NCI-H82 treated with DMSO at 0.1 percent for 48 hours (cell line): ENCODE measurements at regions not wholly inside any gene's neighbourhood (a gene's known extent, or its start where the extent isn't known, plus 50 kb on each side); places are given as distances from the start of the nearest gene placed in this dataset.

Source experiments
- DNase-seq: peaks from one replicate; lab custom pipeline; 2025; ENCODE audit not compliant: unreplicated experiment; lab: John Stamatoyannopoulos, UW

DNA sequence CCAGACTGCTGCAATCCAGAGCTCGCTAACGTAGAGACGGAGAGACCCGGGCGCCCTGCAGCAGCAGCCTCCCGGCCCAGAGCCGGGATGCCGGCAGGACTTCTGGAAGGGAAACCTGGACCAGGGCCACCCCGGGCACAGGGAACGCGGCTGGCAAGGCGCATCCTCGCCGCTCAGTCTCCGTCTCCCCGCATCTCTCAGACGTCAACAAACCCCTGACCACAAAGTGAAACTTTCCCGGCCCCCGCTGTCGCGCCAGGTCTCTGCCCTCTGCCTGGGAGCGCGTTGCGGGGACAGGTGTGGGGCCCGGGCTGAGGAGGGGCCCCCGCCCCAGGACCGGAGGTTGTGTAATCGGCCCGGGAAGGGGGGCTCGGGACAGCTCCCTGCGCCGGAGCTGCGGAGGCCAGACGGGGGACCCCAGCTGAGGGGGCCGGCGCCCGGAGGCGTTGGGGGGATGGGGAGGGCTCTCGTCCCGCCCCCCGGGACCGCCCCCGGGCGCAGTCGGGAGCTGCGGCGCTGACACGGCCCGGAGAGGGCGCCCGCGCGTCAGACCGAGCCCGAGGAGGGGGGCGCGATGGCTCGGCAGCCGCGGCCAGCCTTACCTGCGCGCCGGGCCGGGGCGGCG, 116.6 kb upstream of the HIVEP3 start:
- DNase-seq: peak; percentile 11

DNA sequence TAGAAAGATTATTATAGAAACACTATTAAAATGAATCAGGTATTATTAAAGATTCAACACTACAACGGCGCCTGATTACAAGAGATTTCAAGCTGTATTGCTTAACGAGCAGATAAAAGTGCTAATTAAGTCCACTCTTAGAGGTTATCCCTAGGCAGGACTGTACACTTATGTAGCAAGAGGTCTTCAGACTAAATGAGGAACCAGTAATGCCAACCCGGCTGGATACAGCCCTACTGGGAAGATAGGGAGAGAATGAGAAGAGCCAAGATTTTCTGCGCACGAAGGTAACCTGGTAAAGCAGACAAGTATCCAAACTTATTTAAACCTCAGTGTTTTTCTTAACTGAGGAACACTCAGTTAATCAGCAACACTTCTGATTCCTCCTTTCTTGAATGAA, 115.7 kb upstream of the HIVEP3 start:
- no peak for DNase-seq

DNA sequence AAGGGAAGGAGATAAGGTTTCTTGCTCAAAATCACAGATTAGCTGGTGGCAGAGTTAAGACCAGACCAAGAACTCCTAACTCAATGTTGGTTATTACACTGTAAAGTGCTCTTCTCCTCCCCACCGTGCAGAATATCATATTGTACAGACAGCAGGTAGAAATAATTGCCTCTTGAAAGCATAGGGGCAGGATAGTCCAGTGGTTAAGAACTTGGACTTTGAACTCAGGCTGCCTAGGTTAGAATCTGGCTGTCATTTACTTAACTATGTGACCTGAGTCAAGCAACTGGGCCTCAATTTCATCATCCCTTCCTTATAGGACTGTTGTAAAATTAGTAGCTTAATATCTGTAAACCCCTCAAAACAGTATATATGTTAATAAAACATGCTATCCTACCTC, 114.9 kb upstream of the HIVEP3 start:
- DNase-seq: no peak

DNA sequence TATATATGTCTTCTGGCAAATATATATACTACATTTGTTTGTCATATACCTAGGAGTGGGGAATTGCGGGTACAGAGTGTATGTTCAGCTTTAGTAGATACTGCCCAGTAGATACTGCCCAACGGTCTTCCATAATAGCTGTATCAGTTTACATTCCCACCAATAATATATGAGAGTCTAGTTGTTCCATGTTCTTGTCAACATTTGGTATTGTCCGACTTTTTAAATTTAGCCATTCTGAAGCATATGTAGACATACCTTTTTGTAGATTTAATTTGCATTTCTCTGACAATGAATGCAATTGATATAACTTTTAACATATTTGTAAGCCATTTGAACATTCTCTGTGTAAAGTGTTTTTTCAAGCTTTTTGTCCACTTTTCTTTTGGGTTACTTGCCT, 99.0 kb upstream of the HIVEP3 start:
- no peak for DNase-seq

DNA sequence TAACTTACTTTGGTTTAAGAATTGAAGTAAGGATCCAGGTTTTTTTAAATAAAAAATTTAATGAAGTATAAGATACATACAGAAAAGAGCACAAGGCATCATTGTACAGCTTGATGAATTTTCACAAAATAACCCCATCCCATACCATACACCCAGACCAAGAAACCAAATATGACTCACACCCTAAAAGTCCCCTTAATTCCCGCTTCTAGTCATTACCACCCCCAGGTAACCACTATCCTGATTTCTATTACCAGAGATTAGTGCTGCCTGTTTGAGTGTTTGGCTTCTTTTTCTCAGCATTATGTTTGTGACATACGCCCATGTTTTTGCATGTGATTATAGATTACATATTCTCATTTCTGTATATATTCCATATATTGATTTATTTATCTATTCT, 98.5 kb upstream of the HIVEP3 start:
- no peak for DNase-seq

DNA sequence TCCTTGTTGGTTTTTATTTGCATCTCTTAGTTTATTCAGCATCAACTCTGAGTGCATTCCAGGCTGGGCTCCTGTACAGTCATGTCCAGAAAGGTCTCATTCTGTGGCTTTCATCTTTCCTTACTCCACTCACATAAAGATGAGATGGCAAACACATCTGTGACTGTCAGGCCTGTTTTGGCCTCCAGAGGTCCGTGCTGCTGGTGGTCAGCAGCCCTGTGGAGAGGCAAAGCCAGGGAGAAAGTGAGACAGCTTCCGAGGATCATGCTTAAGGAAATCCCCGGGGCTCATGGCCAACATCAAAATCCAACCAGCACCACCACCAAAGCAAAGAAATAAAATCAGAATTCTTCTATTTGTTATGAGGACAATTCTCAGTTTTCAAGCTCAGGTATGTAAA, 96.1 kb upstream of the HIVEP3 start:
- DNase-seq: no peak

DNA sequence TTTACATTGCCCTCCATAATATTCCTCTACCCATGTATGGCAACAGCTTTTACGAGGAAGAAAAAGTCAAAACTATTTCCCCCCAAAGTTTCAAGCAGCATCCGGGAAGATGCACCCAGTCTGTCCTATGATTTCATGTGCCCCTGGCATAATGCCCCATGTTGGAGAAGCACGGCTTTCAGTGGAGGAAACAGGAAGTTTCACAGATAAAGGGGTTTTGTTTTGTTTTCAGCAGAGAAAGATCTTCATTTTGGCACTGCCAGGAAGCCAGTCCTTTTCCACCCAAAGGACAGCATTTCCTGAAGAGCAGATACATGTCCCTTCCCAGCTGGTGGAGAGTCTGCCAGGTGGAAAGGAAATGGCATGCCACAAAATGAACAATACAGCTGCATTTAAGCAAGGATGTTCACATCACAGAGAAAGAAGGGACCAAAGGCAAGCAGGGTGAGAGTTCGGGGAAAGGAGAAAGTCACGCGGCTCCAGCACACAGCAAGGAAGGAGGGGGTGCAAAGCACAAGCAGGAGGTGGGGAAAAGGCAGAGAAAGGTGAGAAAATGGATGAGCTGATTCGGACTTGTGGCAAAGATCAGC, 95.3 kb upstream of the HIVEP3 start:
- no peak for DNase-seq

DNA sequence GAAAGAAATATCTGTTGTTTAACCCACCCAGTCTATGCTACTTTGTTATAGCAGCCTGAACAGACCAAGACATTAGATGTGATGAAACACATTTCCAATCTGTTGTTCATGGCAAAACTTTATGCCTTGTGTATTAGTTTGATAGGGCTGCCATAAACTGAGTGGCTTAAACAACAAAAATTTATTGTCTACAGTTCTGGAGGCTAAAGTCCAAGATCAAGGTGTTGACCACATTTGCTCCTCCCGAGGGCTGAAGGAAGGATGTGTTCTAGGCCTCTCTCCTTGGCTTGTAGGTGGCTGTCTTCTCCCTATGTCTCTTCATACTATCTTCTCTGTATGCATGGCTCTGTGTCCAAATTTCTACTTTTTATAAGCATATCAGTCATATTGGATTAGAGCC, 94.1 kb upstream of the HIVEP3 start:
- DNase-seq: no peak

DNA sequence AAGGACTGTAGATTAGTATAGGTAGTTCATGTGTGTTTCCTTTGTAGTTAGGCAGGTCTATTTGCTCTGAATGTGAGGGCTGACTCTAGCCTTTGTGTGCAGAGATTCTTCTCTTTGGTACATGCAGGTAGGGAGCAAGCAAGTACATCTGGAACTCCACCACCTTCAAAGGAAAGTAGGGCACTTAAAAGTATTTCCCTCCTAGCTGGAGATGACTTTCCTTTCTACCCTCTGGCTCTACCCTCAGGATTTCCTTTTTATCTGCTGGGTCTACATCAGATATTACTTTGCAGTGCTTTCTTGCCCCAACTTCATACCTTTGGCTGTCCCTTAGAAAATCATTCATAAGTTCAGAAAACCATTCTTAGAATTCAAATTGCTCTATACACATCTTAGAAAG, 91.7 kb upstream of the HIVEP3 start:
- DNase-seq: no peak

DNA sequence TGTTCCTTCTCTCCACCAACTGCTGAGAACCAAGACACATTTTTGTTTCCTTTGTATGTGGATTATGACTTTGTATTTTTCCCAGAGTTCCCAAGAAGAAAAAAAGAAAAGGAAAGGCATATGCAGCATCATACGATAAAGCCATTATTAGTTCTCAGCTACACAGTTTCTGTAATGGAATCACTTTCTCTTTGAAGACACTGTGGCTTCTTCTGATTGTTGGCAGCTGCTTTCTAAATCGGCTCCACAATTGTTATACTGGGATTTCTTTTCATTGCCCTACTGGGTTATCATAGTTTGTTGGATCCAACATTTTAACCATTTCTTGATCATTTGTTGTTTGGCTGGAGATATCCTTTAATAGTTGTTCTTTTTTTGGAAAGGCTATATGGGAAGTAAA, 89.5 kb upstream of the HIVEP3 start:
- DNase-seq: no peak

DNA sequence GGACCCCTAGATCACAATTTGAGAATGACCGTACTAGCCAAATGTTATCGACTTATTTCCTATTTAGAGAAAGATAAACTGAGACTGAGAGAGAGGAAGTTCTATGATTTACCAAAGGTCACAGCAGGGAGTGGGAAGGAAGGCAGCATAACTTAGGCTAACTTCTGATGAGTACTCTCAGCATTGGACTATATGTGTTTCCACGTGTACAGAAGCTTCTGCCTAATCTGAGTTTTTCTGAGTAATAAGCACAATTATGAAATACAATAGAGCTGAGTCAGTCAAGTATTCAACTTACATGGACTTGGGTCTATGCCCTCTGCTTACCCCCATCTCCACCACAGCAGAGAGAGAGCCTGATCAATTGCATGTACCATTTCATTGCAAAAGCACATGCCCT, 88.1 kb upstream of the HIVEP3 start:
- no peak for DNase-seq

DNA sequence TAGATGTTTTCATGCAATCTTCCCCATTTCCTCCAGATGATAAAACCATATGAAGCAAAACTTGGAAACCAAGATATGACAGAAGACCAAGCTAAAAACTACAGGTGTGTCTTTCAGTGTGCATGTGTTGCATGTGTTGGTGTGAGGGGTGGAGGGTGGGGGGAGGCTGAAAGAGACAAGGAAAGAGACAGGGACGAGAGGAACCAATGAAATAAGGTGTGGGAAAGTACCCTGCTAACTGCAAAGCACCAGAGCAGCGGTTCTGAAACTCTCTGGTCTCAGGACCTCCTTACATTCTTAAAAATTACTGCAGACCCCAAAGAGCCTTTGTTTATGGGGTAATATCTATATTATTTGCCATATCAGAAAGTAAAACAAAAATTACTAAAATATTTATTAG, 87.4 kb upstream of the HIVEP3 start:
- DNase-seq: no peak

DNA sequence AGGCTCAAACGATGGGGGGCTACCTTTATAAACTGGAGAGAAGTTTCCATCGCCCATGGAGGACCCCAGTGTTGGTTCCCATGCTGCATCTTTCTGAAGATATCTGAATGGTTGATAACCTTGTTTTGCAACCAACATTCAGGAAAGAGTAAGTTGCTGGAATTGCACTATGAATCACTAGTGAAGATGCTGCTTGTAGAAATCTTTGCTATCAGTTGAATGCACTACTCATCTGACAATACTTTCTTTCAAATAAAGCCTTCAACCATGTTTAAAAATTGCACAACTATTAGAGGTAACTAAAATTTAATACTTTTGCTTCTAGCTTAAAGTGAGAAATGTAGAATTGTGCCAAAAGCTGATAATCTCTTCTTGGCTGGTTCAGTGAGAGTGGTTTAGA, 86.8 kb upstream of the HIVEP3 start:
- DNase-seq: no peak

DNA sequence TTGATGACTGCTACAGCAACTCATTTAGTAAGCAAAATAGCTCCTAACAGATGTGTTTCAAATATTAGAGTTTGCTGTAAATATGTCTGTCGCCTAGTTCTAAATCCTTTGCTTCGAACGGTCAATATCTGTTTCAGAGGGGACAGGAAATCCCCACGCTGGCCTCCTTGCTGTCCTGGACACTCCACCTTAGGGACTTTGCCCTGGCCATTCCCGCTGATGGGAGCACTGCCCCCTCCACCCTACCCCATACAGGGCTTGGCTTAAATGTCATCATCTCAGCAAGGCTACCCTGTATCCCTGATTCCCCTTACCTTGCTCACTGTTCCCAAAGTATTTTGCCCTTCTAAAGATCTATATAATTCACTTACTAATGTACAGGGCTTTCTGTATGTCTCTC, 86.1 kb upstream of the HIVEP3 start:
- no peak for DNase-seq

DNA sequence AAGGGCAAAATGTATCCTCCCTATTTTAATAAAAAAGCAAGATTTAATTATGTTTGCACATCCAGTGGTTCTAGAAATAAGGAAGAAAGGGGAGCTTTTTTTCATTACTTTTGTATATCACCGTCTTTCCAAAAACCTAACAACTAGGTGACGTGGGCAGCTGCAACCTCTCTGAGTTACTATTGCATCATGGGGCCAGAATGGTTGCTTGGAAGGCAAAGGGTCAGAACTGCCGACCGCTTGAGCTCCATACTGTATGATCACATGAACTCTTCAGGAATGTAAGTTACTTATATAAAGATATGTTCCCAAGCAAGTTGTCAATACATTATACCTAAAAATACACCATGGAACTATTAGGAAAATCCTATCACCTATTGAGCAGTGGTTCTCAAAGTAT, 85.6 kb upstream of the HIVEP3 start:
- DNase-seq: no peak

DNA sequence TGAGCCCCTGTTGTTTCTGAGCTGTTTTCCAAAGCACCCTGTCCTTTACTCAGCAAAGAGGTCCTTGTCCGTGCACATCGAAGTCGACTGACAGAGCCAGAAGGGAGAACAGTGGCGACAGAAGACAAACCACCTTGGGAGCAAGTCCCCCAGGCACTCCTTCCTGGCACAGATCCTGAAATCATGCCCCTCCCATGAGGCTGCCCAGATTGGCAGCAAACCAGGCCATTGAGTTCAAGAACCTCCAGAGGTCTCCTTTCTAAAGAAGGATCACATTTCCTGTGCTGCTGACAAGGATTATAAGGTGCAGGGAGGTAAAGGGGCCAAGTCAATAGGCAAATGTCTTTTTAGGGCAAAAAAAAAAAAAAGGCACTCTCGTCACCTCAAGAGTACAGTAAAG, 84.7 kb upstream of the HIVEP3 start:
- no peak for DNase-seq

DNA sequence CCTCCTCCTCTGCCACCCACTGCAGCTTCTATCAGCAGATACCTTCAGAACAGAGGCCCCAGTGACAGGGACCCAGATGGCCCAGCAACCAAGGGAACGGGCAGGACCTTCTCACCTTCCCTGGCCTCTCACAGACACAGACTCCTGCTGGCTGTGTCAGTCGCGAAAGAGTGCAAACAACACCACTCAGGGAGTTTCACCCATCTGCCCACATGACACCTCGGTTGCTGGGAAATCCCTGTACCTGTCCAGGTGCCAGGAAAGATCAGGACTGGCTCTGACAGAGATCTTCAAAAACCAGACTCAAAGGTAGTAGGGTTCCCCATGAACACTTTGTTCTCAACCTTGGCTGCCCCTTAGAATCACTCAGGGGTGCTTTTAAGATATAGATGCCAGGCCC, 83.5 kb upstream of the HIVEP3 start:
- DNase-seq: no peak

DNA sequence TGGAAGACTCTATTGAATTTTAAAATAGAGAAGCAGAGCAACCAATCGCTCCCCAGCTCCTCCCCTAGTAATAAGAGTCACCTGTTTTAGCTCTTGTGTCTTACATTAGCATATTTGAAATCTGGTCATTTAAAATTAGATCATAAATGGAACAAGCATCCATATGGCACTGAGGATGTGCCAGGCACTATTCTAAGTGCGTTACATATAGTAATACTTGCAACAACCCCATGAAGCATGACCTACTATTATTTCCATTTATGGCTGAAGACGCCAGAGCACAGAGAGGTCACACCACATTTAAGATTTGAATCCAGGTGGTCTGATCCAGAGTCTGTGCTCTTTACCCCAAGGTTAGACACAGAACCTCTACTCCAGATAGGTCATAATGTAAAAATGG, 82.0 kb upstream of the HIVEP3 start:
- DNase-seq: no peak

DNA sequence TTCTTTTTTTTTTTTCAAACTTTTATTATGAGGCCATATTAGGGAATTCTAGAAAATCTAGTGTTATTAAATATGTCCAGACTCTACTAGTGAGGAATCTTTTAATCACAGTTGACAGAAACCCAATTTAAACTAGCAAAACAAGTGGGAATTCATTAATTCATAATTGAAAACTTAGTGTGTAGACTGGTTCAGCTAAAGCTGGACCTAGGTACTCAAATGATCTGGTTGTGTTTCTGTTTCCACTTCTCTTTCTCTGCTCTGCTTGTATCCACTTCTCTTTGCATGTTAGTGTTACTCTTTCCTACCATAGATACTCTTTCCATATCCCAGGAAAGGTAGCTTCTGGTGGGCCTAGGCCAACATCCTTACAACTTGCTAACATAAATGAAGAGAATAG, 81.2 kb upstream of the HIVEP3 start:
- DNase-seq: no peak

DNA sequence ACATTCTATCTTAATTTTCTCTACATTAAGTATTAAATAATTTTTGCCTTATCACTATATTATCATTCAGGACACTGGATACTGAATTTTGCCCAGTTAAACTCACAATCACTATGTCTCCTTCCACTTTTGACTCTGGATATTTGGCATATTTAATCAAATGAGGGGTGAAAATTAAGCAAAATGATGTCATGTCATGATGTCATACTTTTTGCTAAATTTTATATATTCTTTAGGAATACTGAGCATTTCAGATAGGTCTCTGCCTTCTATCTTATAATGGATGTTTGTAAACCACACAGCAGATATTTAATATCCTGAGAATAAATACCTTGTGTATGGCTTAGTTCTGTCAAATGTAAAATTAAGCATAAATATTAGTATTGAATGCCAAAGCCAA, 79.5 kb upstream of the HIVEP3 start:
- no peak for DNase-seq

DNA sequence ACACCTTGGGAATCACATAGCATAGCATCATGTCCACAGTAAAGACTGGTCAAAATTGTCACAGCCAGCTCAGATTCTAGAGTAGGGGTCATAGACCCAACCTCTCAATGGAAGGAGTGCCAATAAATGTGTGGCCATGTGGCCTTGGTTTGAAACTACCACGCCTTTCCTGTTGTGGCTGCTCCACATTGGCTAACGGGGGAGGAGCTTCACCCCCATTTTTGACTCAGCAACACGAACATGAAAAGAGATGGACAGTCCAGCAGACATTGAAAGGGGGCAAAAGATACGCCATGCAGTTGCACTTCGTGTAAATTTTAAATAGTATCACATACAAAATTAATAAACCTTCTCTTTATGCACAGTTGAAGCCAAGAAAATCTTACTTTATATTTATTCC, 78.4 kb upstream of the HIVEP3 start:
- DNase-seq: no peak

DNA sequence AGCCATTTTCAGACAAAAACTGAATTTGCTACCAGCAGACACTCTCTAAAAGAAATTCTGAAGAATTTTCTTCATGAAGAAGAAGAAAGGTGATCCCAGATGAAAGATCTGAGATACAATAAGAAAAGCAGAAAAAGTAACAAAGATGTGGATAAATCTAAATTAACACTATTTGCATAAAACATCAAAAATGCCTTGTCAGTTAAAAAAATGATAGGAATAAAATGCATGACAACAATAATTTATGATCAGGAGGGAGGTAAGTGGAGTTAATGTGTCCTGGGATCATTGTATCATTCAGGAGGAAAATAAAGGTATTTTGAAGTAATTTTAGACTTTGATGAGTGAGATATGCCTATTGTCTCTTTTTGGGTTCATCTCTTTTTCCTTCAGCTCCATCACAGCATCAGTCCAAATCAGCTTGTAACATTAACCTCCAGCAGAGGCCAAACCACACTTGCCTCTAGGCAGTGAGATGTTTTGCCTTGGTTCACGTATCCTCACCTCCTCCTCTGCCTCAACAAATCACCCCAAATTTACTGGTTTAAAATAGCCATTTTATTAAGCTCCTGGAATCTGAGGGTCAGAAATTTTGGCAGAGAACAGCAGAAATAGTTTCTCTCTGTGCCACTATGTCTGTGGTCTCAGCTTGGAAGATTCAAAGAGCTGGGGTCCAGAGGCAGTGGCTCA, 76.9 kb upstream of the HIVEP3 start:
- DNase-seq: no peak
